Fibroblast of gingiva (primary cell): ENCODE measurements at regions not wholly inside any gene's neighbourhood (a gene's known extent, or its start where the extent isn't known, plus 50 kb on each side); places are given as distances from the start of the nearest gene placed in this dataset.
"Not testable (repeated sequence)": the region's sequence is repeated elsewhere in the genome, so short reads cannot be mapped to it uniquely, and the experiment has no call there.

Source experiments
- DNase-seq: peaks from one replicate; pipeline ENCODE4 v3.0.0-alpha.2; 2011; ENCODE audit warnings: low read depth

DNA sequence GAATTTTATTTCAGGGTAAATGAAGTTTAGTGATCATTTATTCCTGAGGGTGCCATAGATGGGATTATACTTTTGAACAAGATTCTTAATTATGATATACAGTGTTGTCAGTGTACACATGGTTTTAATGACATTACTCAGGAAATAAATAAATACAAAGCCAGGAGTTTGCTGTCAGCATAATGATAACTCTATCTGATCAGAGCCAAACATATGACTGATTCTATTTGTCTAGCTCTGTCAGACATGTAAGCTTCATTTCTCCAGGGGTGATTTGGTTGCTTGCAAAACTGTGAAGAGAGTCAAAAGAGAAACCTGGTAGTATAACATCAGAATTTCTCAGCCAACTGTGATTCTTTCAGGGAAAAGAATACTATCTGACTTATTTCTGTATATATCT lies 1425.8 kb upstream of the C9orf72 start:
- no peak for DNase-seq

DNA sequence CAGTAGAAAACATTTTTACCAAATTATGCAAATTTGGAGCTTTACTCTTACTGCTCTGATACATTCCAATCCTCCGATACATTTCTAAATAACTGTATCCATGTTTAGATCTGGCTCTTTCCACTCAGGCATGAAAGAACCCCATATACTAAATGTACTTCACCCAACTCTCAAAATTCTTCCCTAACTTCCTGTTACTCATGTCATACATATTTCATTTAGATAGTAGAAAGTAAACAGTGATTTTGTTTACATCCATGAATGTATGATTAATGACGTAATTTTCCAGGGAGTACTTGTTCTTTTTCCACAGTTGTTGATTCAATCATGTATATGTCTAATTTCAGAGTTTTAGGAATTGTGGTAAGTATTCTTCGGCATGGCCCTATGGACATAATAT lies 1426.5 kb upstream of the C9orf72 start:
- DNase-seq, result no peak

DNA sequence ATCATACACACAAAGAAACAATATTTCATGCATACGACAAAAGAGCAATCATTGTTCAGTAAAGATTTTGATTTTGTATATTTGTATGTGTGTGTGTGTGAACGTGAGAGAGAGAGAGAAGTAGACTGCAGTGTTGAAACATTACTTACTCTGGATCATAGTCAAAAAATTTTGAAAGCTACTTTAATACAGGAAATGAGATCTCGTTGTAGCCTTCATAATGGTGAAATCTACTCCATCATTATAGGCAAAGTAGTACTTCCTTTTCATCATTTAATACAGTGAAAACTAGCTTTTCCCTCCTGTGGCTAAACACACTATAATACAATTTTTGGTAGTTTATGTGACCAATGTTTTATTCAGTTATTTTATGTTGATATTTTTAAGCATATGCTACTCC lies 1427.7 kb upstream of the C9orf72 start:
- no peak for DNase-seq

DNA sequence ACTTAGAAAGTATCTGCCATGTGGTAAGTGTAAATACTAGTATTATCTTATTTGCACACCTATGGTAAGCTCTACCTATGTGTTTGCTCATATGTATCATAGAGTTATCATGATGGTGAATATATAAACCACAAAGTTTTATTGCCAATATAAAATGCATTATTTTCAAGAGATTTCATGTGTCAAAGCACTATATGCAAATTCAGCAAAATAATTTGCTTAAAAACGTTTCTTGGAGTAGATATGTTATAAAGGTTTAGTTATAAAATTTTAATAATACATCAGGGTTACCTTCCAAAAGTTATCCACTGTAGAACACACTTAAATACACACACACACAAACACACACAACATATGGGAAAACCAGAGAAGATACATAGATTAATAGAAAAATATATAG lies 1431.7 kb upstream of the C9orf72 start:
- DNase-seq, result no peak

DNA sequence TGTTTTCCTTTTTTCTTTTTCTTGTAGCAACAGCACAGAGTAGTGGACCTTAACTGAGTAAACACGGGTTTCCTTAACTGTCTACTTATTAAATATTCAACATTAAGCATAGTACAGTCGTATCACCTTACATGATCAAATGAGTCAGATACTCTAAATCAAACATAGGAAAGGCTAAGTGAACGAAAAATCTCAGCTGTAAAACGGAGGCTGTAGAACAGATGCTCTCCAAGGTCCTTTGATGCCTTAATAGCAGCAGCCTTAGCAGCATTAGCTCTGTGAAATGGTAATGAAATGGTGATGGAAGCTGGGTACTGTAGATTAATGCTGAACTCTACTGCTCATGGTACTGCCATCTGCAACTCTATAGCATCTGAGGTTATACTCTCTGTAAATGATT lies 1433.3 kb upstream of the C9orf72 start:
- no peak for DNase-seq

DNA sequence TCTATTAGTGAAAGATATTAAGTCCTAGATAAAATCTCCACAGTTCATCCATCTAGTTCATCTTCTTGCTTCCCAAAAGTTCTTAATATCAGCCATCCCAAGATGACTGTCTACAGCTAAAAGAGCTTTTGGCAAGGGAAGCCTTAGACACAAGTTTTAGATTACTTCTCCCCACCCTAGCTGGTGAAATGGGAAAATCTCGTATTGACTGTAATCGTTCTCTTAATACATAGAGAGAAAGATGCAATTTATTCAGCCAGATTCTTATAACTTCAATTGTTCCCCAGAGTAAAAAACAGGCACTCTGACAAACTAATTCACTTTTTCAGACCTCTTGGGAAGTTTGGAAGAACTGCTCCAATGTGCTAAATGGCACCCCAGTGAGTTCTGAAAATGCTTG lies 1439.6 kb upstream of the C9orf72 start:
- no peak for DNase-seq

DNA sequence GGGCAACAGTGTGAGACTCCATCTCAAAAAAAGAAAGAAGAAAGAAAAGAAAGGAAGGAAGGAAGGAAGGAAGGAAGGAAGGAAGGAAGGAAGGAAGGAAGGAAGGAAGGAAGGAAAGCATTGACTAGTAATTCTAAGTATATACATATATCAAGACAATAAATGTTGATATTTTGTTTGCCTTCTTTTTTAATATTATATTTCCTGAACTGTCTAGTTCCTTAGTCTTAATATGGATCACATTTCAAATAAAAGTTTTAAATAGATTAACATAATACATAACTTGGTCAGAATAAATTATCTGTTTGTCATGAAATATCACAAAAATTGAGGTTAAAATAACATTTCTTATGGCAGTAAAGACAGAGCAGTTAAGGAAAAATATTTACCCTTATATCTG lies 1448.4 kb upstream of the C9orf72 start:
- no peak for DNase-seq

DNA sequence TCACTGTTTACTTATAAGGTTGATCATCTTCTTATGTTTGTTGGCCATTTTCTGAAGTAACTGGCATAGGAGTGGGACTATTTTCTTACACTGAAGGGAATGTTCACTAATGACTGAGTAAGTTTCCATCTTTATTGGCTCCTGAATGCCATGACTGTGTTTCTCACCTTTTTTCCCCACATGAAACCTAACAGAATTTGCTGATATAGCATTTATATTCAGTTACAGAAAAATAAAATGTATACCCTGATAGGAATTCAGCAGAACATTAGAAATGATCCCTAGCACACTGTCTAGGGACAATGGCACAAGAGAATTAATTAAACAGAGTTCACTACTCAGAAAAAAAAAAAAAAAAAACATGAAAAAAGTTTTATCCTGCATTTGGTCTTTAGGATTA lies 1465.1 kb upstream of the C9orf72 start:
- no peak for DNase-seq

DNA sequence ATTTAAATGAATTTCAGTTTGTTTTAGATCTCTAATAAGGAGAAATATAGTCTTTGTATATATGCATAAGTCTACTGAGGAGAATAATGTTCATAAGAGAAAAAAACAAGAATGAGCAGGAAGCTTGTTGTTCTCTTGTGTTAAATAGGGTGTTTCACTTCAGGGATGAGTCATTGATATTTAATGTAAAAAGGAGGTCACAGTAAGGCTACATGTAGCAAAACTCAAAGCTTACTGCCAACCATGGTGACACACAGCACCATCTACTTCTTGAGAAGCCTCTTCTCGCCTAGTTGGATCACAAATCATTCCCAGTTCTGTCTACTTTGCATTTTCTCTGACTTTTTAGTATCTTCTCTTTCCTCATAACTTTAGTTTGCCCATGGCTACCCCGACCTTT lies 1466.0 kb upstream of the C9orf72 start:
- DNase-seq, result no peak

DNA sequence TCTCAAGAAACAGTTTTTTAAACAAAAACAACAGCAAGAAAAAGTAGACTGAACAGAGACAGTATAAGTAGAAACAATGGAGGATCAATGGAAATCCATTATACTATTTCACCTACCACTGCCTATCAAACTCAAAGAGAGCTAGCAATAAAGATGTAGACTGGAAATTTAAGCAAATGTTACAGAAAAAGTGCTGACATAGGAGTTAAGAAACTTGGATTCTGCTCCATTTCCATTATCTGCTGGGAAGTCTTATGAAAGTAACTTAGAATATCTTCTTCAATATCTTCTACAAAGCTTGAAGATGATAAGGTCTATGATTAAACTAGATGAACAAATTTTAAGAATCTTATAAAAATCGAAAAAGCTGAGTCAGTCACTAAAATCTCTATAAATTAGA lies 1469.8 kb upstream of the C9orf72 start:
- no peak for DNase-seq

DNA sequence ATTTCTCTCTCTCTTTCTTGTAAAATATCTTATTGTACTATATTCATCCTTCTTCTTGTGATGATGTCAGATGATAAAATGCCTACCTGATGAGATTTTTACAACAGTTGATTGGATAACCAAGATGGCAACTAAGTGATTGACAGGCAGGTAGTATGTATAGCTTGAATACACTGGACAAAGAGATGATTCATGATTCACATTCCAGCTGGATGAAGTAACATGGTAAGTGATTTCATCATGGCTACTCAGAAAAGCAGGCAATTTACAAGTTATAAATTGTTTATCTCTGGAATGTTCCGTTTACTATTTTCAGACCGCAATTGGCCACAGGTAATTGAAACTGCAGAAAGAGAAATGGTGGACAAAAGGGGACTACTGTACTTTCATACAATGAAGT lies 1471.7 kb upstream of the C9orf72 start:
- no peak for DNase-seq

DNA sequence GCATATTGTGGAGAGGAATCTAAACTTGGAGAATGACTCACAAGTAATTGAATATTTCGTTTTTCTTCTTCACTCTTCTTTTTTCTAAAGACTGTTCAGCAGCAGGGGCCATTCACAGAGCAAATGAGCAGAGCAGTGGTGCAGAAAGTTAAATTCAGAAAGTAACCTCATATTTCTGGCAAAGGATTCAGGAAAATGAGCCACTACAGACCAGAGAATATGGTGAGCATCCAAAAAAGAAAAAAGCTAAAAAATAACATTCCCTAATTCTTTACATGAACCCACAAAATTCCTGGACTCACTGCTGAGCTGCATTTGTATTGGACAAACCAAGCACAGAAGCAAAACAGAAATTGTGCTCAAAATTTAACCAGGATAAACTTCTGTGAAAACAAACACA lies 1486.8 kb upstream of the C9orf72 start:
- DNase-seq, result no peak

DNA sequence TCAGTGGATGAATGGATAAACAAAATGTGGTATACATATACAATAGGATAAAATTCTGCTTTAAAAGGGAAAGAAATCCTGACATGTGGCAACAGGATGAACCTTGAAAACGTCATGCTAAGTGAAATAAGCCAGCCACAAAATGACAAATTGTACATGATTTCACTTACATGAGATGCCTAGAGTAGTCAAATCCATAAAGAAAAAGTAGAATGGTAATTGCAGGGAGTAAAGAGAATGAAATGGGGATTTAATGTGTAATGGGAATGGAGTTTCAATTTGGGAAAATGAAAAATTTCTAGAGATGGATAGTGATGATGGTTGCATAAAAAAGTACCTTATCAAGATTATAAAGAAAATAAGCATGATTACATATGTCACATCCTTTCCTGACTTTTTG lies 1489.2 kb upstream of the C9orf72 start:
- DNase-seq, result no peak

DNA sequence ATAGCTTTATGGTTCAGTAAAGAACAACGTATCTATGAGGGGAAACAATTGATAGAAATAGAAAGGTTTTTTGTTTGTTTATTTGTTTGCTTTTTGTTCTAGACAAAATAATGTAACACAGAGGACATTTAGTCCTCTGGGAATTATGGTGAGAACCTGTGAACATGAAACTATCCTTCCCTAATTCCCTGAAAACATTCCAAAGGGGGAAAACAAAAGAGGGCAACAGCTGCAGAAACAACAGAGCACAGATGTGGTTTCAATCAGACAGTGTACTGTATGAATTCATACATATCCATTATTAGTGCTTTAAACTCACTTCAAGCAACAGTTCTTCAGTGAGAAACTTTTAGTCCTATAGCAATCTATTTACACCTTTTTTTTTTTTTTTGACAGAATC lies 1489.8 kb upstream of the C9orf72 start:
- no peak for DNase-seq

DNA sequence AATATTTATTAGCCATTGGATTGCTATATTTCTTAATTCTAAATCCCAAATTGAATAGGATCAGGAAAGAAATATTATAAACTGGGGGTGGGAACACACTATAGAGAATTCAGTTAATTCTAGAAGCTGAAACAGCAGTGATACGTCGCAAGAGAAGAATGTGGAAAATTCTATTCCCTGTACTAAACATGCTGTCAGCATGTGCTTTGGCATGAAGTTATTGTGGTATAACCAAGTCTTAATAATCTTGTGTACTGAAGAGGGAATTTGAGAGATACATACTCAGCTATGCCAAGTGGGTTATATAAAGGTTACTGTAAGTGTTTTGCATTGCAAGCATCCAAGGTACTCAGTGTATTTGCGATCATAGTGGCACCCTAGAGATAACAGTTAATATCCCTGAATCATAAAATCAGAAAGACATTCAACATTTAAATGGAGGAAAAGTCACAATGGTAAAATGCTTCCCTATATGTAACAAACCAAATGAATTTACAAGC lies 1492.9 kb upstream of the C9orf72 start:
- DNase-seq, result no peak

DNA sequence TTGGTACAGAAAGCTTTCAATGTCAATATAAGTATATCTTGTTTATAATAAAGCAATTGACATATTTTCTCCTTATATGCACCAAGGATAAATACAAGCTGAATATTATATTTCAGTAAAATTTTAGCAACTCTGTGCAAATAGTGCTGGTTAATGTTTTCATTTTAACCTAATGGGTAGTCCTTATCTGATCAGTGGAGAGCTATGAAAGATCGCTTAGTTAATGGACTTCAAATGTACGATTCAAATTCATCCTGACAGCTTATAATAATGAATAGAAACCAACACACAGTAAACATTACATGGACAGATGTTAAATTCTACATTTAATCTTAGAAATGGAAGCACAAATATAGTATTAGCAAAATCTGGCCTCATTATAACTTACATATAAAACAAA lies 1495.2 kb upstream of the C9orf72 start:
- DNase-seq, result no peak

DNA sequence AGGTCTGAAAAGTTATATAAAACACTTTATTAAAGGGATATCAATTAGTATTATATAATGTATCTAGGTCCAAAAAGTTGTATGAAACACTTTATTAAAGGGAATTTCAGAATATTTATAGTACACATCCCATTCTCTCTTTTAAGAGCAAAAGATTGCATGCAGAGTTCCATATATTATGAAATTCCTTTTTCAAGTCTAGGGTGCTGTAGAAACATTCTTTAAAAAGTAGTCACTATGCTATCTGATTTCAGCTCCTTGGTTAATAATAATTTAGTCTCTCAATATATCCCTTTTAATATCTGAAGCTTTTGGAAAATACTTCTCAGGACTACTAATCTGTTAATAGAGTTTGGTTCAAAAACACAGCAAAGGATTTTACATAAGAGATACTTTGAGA lies 1496.1 kb upstream of the C9orf72 start:
- no peak for DNase-seq

DNA sequence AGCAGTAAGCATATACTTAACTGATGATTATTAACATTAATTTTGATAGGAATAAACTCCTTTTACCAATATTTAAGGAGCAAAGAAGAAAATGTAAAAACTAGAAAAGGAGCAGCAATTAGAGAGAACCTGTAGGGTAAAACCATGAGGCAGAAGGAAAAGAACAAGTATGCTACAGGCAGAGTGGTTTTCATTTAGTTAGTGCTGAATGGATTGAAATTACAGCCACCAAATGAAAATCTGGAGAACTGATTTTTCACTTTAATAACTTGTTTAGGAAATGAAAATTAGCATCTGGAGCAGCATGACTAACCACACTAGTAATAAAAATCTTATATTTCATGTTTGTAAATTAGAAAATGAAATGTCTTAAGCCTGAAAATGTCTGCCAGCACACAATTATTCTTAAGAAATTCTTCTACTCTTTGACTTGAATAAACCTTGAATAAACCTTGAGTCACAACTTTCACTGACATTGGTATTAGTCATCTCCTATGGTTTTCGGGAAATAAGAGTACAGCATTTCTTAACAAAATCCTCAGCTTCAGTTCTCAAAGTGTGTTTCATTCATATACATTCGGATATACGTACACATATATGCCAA lies 1504.9 kb upstream of the C9orf72 start:
- DNase-seq, result no peak

DNA sequence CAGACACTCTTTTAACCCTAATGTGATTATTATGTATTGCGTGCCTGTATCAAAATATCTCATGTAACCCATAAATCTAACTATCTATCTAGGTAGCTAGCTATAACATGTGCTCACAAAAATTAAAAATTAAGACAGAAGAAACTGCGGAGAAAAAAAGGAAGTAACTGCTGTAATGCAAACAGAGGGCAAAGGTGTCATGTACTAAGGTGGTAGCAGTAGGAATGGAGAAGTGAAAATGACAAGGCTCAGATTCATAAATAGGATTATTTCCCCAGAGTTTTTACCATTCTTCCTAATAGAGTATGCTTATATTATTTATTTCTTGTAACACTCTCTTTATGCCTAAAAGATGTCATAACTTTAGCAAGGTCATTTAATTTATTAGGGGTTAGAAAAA lies 1527.5 kb upstream of the C9orf72 start:
- DNase-seq, result no peak

DNA sequence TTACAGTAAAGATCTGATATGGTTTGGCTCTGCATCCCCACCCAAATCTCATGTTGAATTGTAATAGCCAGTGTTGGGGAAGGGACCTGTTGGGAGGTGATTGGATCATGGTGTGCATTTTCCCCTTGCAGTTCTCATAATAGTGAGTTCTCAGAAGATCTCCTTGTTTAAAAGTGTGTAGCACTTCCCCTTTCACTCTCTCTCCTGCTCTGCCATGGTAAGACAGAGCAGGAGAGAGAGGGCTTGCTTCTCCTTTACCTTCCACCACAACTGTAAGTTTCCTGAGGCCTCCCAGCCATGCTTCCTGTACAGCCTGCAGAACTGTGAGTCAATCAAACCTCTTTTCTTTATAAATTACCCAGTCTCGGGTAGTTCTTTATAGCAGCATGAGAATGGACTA lies 1530.9 kb upstream of the C9orf72 start:
- DNase-seq, result not testable (repeated sequence)

DNA sequence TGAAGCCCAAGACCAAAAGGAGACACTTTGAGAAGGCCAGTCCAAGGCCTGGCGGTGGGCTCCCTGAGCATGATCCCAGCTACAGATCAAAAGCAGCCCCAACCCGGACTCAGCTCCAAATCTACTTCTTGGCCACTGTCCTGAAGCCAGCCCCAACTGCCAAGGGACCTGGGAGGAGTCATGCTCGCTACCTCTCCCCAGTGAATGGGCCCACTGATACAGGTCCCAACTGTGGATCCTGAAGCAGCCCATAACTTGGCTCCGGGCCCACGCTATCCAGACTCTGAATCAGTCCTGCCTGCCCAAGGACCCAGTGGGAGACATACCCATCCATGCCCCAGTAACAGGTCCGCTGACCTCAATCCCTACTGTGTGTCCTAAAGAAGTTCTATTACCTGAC lies 1545.3 kb upstream of the C9orf72 start:
- DNase-seq, result no peak

DNA sequence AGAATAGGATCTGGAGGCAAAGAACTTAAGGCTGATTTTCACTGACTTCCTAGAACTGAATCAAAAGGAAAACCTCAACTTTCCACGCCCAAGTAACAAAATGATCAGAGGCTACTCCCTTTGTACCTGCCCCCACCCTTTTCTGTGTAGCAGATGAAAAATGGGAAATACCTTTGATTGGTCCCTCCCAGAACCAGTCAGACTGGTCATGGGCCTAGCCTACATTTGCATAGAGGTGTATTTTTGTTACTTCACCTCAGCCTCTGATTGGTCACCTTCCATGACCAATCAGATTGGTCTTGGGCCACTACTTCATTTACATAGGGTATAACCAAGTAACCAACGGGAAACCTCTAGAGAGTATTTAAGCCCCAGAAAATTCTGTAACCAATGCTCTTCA lies 1553.5 kb upstream of the C9orf72 start:
- no peak for DNase-seq

DNA sequence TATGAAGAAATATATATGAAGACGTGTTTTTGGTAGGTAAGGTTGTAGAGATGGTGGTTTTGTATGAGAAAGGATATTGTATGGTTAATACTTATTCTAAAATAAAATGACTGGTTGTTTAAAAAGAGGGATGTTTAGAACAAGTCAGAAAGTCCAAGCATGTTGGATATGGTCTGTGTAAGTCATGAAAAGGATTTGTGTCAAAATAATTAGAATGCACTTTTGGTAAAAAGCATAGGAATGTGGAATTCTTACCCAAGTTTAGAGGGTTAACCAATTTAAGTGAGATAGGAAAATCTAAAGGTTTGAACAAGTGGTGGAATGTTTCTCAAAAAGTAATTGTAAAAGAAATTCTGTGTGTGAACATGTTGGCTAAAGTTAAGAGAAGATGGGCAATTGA lies 1556.5 kb upstream of the C9orf72 start:
- no peak for DNase-seq

DNA sequence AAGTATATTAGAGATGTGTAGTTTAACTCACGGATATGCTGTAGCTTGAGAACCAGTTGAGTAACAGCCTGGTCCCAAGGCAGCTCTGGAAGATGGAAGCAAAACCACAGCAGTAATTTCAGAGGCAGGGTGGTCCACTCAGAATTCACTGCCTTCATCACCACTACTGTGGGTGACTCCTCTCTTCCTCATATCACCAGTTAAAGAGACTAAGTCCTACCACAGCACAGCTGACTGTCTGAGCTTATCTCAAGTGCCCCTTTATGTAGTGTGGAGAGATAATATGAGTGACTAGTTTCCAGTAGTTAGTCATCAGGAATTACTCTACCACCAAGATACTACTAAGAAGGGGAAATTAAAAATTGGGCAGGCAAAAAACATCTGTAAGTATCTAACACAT lies 1571.2 kb upstream of the C9orf72 start:
- no peak for DNase-seq

DNA sequence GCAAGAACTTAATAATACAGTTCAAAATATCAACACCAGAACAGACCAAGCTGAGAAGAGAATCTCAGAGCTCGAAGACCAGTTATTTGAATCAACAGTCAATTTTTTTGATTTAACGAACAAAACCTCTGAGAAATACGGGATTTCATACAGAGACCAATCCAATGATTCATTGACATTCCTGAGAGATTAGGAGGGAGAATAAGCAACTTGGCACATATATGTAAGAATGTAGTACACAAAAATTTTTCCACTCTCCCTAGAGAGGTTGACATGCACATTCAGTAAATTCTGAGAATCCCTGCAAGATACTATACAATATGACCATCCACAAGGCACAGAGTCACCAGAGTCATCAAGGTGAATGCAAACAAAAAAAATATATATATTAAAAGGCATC lies 1577.3 kb upstream of the C9orf72 start:
- DNase-seq, result no peak
